NCI-H446 (cell line): ENCODE measurements at regions not wholly inside any gene's neighbourhood (a gene's known extent, or its start where the extent isn't known, plus 50 kb on each side); places are given as distances from the start of the nearest gene placed in this dataset.
A peak's percentile ranks its signal among the peaks of the same experiment; 100 is the strongest.

Experiments used
- DNase-seq, 2 experiments: peaks; one replicate each; lab custom pipeline; 2025; lab: John Stamatoyannopoulos, UW

GRCh38 chr15:70226337-70226980, 128.7 kb upstream of the TLE3 start:
- DNase-seq: no peak

- no peak for DNase-seq
Measured at GRCh38 chr15:70225416-70225815, 127.7 kb upstream of the TLE3 start.

- no peak for DNase-seq
Measured at GRCh38 chr15:70222606-70223005, 124.9 kb upstream of the TLE3 start.

GRCh38 chr15:70220490-70221096, 122.9 kb upstream of the TLE3 start:
- DNase-seq: no peak

- no peak for DNase-seq
Measured at GRCh38 chr15:70219966-70220365, 122.2 kb upstream of the TLE3 start.

GRCh38 chr15:70219256-70219895, 121.7 kb upstream of the TLE3 start:
- no peak for DNase-seq

- no peak for DNase-seq
Measured at GRCh38 chr15:70217226-70218160, 119.8 kb upstream of the TLE3 start.

- DNase-seq: no peak
Measured at GRCh38 chr15:70215951-70216350, 118.2 kb upstream of the TLE3 start.

- DNase-seq: no peak
Measured at GRCh38 chr15:70214941-70215635, 117.4 kb upstream of the TLE3 start.

GRCh38 chr15:70214276-70214675, 116.6 kb upstream of the TLE3 start:
- DNase-seq: no peak

- no peak for DNase-seq
Measured at GRCh38 chr15:70213794-70214193, 116.1 kb upstream of the TLE3 start.

- no peak for DNase-seq
Measured at GRCh38 chr15:70212963-70213315, 115.2 kb upstream of the TLE3 start.

GRCh38 chr15:70212286-70212962, 114.7 kb upstream of the TLE3 start:
- DNase-seq: no peak

- no peak for DNase-seq
Measured at GRCh38 chr15:70210528-70210927, 112.8 kb upstream of the TLE3 start.

GRCh38 chr15:70210076-70210475, 112.4 kb upstream of the TLE3 start:
- DNase-seq: no peak

GRCh38 chr15:70209499-70209898, 111.8 kb upstream of the TLE3 start:
- DNase-seq: no peak

- DNase-seq: no peak
Measured at GRCh38 chr15:70208332-70208731, 110.6 kb upstream of the TLE3 start.

GRCh38 chr15:70206668-70207067, 109.0 kb upstream of the TLE3 start:
- DNase-seq: no peak

GRCh38 chr15:70204652-70205051, 106.9 kb upstream of the TLE3 start:
- no peak for DNase-seq

GRCh38 chr15:70203981-70204560, 106.4 kb upstream of the TLE3 start:
- DNase-seq: no peak

- peak in 1 of 2 experiments; percentile 9 for DNase-seq
Measured at GRCh38 chr15:70202756-70203155, 105.0 kb upstream of the TLE3 start.
